ENCODE measurements at regions not wholly inside any gene's neighbourhood (a gene's known extent, or its start where the extent isn't known, plus 50 kb on each side); places are given as distances from the start of the nearest gene placed in this dataset.

GRCh38 chr12:62995097-62995496, 60.1 kb upstream of the PPM1H start:
- no peak for TF ChIP-seq CTCF (IDR thresholded peaks at IDR 0.05)
- no peak for TF ChIP-seq POLR2A (IDR thresholded peaks at IDR 0.05)

GRCh38 chr12:62986844-62987243, 51.9 kb upstream of the PPM1H start:
- no peaks in the 10 kb centered on the region for H3K27me3 ChIP-seq
- no peaks in the 10 kb centered on the region for H3K9me3 ChIP-seq (replicated peaks in 1 of 3)
- intact Hi-C loops (cut with DNase I): no loop called here
- no peaks in the 10 kb centered on the region for H3K4me1 ChIP-seq (replicated peaks in 1 of 2)
- H3K4me3 ChIP-seq: no peak overlapping the region
- no peak overlapping the region for H3K27ac ChIP-seq
- H3K36me3 ChIP-seq (replicated peaks in 1 of 2): no peaks in the 10 kb centered on the region
- WGBS, 4 donors: 34 to 75% (median 52%) methylated on average over 2 of the region's 2 CpGs
- TF ChIP-seq POLR2A (IDR thresholded peaks at IDR 0.05): no peak
- TF ChIP-seq CTCF (IDR thresholded peaks at IDR 0.05): no peak
- no peak for DNase-seq

More at GRCh38 chr12:62995097-62995496, 60.1 kb upstream of the PPM1H start:
- H3K9me3 ChIP-seq (replicated peaks in 1 of 3): no peaks in the 10 kb centered on the region
- H3K4me1 ChIP-seq (replicated peaks in 1 of 2): no peaks in the 10 kb centered on the region
- no peaks in the 10 kb centered on the region for H3K27me3 ChIP-seq
- H3K4me3 ChIP-seq: no peak overlapping the region
- H3K36me3 ChIP-seq (replicated peaks in 1 of 2): no peaks in the 10 kb centered on the region
- H3K27ac ChIP-seq: no peak overlapping the region
- intact Hi-C loops (cut with DNase I): no loop called here
- no peak for DNase-seq

Measured in adrenal gland (tissue), 9 donors.